Inflammatory macrophage treated with lipopolysaccharide for 4 hours (primary cell): ENCODE measurements at regions not wholly inside any gene's neighbourhood (a gene's known extent, or its start where the extent isn't known, plus 50 kb on each side); places are given as distances from the start of the nearest gene placed in this dataset.
"Not testable (repeated sequence)": the region's sequence is repeated elsewhere in the genome, so short reads cannot be mapped to it uniquely, and the experiment has no call there.

Source experiments
- DNase-seq: peaks from one replicate; pipeline ENCODE4 v3.0.0-alpha.2; 2020

GRCh38 chr7:46604241-46604661, 683.2 kb upstream of the IGFBP3 start:
- no peak for DNase-seq

- no peak for DNase-seq
These were observed 682.7 kb upstream of the IGFBP3 start for GRCh38 chr7:46603780-46604179.

GRCh38 chr7:46603296-46603752, 682.3 kb upstream of the IGFBP3 start:
- DNase-seq: no peak

- DNase-seq: no peak
These were observed 679.3 kb upstream of the IGFBP3 start for GRCh38 chr7:46600340-46600739.

DNA sequence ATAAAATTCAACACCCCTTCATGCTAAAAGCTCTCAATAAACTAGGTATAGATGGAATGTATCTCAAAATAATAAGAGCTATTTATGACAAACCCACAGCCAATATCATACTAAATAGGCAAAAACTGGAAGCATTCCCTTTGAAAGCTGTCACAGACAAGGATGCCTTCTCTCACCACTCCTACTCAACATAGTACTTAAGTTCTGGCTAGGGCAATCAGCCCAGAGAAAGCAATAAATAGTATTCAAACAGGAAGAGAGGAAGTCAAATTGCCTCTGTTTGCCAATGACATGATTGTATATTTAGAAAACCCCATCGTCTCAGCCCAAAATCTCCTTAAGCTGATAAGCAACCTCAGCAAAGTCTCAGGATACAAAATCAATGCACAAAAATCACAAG, 673.8 kb upstream of the IGFBP3 start:
- DNase-seq: not testable (repeated sequence)

DNA sequence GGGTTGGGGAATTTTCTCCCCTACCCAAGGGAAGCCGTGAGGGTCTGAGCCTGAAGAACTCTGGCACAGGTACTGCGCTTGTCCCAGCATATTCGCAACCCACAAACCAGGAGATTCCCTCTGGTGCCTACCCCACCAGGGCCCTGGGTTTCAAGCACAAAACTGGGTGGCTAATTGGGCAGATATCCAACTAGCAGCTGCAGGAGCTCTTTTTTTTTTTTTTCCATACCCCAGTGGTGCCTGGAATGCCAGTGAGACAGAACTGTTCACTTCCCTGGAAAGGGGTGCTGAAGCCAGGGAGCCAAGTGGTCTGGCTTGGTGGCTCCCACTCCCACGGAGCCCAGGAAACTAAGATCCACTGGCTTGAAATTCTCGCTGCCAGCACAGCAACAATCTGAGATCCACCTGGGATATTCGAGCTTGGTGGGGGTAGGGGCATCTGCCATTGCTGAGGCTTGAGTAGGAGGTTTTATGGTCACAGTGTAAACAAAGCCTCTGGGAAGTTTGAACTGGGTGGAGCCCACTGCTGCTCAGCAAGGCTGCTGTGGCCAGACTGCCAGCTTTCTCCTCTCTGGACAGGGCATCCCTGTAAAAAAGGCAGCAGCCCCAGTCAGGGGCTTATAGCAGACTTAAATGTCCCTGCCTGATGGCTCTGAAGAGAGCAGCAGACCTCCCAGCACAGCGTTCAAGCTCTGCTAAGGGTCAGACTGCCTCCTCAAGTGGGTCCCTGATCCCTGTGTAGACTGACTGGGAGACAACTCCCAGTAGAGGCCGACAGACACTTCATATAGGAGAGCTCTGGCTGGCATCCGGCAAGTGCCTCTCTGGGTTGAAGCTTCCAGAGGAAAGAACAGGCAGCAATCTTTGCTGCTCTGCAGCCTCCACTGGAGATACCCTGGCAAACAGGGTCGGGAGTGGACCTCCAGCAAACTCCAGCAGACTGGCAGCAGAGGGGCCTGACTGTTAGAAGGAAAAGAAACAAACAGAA, 670.1 kb upstream of the IGFBP3 start:
- DNase-seq: not testable (repeated sequence)

DNA sequence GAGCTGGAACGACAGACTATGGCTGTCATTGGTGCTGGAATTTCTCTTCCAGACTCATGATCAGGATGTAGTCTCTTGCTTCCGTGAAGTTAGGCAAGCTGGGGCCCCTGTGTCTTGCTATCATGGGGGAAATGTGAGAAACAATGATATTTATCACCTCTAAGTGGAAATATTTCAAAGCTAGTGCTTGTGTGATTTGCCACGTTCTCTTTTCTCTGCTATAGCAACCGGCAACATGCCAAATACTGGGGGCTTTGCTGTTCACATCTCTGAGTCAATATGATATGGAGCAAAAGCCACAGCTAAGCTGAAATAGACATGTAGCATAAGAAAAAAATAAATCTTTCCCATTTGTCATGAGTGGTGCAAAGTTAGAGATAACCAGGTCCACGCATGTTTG, 668.2 kb upstream of the IGFBP3 start:
- DNase-seq: no peak

DNA sequence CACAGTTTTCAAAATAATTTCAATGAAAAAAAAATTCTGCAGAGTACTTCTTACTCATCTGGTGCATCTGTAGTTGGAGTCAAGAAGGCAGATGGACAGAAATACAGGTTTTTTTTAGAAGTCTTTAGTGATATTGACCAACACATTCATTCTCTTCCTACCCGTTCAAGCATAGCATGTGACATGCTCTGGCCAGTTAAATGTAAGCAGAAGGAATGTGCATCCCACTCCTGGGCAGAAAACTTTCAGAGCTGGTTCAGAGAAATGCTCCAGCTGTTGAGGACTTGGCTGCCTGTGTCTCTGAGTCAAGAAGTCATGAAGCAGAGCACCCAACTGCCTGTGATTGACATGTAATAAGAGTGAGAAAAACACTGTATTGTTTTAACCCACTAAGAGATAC, 665.3 kb upstream of the IGFBP3 start:
- no peak for DNase-seq

- DNase-seq: no peak
These were observed 662.6 kb upstream of the IGFBP3 start for GRCh38 chr7:46583656-46584055.

GRCh38 chr7:46581268-46581667, 660.2 kb upstream of the IGFBP3 start:
- no peak for DNase-seq

GRCh38 chr7:46580766-46581165, 659.7 kb upstream of the IGFBP3 start:
- no peak for DNase-seq

DNA sequence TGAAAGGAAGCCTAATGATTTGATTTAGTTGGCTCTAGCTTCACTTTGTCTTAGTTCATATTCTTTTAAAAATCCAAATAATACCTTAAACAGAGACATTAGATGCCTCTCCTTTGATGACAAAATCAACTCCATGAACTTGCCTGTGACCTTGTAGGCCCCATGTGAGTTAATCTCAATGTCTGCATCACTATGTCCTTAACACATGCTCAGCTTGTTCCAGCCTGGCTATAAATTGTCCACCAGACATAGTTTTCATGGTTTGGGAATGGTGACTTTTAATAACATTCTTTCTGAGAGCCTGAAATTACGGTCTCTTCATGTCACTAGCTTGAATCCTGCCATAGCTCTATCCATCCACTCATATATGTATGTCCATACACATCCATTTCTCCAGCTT, 656.3 kb upstream of the IGFBP3 start:
- no peak for DNase-seq

DNA sequence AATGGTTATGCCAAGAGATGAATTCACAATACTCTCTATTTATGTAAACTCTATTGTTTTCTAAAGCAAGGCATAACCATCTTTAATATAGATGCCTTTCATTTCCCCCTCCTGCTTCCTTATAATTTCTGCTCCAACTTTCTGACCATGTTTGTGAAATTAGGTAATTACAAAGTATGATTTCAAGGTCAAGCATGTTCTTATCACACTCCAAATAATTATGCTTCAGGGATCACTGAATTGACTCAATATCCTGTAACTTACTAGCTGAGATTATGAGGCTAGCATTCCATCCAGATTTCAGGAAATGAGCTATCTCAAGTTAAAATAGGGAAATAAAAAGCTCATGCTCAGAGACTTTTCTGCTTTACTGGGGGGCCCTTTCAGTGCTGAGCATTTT, 655.9 kb upstream of the IGFBP3 start:
- no peak for DNase-seq

- no peak for DNase-seq
These were observed 651.6 kb upstream of the IGFBP3 start for GRCh38 chr7:46572691-46573090.

DNA sequence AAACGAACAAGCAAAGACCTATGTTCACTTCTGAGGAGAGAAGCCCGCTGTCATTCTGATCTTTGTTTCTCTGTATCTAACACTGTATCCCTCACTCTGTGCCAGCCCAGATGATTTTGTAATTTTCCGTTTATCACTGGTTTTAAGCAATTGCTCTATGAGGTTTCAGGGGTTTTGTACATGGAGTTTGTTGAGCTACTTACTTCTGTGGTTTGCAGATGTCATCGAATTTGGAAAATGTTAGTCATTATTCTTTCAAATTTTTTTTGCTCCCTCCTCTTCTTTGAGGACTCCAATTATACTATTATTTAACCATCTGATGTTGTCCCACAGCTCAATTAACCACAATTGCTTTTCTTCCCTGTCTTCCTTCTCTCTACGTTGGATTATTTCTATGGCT, 650.9 kb upstream of the IGFBP3 start:
- no peak for DNase-seq

DNA sequence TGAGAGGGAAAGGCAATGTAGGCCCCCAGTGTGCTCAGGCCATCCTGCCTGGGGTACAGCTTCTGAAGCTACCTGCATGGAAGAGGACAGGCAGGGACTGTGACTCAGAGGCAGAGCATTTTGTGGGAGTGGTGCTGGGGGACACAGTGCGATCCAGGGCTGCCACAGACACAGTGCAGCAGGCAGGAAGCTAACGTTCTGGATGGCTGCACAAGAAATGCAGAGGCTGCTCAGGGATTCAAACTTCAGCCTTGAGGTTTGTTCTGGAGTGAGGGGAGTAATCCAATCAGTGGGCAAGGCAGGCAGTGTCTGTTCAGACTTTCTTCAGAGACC, 648.0 kb upstream of the IGFBP3 start:
- DNase-seq: no peak

DNA sequence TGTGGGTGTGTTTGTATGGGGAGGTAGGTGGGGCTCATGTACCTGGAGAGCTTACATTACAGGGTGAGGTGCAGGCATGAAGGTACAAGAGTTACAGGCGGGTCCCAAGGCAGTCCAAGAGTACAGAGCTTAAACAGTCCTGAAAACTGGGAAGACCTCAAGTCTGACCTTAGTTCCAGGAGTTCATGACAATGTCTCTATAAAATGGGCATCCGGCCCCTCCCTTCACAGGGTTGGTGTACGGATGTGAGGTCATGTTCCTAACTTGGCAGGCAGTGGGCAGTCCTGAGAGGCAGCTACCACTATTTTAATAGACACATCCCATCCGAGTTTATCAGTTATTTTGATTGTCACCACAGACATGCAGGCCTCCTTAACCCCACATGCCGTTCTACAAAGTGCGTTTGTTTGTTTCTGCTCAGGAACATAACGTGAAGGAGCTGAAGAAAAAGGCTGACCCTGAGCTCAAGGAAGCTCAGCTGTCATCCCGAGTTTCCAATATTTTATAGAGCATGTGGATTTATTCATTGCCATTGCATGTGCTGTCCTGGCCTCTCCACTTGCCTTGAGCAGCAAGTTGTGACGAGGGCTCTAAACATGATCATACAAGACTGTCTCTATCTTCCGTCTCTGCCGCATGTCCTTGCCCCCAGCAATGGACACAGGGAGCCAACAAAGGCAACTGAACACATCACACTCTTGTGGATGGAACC, 647.5 kb upstream of the IGFBP3 start:
- no peak for DNase-seq

DNA sequence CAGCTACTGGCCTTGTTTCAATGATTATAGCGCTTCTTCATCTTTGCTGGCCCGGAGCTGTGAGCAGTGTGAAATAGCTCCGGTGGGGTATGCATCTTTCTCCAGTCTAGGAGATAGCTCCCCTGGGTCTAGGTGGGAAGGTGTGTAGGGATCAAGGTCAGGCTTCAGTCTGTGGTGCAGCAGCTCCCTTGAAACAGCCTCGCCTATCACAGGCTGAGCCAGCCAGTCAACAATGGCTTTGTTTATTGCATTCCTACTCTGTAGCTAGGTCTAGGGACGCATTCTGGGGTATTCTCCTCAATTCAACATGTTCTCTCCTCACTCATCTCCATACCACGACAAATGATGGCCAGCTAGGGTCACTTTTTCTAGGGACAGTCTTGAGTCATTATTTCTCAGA, 646.8 kb upstream of the IGFBP3 start:
- no peak for DNase-seq

DNA sequence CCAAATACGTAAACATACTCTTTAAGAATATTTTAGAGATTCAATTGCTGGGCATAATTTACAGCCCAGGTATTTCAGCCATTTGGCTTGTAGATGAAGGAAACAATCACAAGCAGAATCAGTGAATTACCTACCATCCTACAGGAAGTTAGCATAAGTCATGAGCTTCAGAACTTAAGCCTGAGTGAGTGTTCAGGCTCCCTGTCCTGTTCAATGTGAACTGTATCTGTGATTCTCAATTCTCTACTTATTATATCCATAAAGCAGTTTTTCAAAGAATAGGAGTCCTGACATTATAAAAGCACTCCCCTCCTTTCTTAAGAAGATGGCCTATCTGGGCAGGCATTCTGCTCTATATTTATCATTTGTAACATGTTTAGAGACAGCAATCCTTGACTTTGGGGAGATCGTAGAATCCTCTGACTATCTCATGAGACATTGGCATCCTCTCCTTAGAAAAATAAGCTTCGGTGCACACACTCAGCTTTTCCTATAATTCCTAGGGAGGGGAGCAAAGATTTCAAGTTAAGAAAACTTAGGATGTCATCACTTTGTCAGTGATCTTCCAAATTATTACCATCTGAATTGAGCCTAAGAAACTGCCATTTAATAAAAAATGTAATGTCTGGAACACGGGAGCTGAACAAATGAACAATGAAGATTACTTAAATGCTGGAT, 645.2 kb upstream of the IGFBP3 start:
- no peak for DNase-seq

- no peak for DNase-seq
These were observed 644.4 kb upstream of the IGFBP3 start for GRCh38 chr7:46565253-46566096.

- no peak for DNase-seq
These were observed 638.2 kb upstream of the IGFBP3 start for GRCh38 chr7:46559194-46559832.
